Keratinocyte (primary cell): ENCODE measurements at regions not wholly inside any gene's neighbourhood (a gene's known extent, or its start where the extent isn't known, plus 50 kb on each side); places are given as distances from the start of the nearest gene placed in this dataset.

ENCODE experiments used
- DNase-seq: peaks from one replicate; pipeline ENCODE4 v3.0.0-alpha.2; 2011; ENCODE audit warnings: low read depth, missing footprints, low spot score
- FAIRE-seq: peaks from 2 replicates; lab custom pipeline; 2011; peaks lifted over from hg19 to GRCh38; lab: Jason Lieb, UNC
- H2AFZ ChIP-seq: 2 replicates; pipeline ENCODE4 v1.6.0; 2012; ENCODE audit warnings: low read length, control low read depth, inconsistent platforms; ENCODE audit not compliant: control insufficient read depth
- H3K27ac ChIP-seq: 2 replicates; pipeline ENCODE4 v1.5.1; 2011; ENCODE audit warnings: low read length; ENCODE audit not compliant: control insufficient read depth, insufficient read depth
- H3K27me3 ChIP-seq: 3 replicates; pipeline ENCODE4 v1.6.0; 2011; ENCODE audit warnings: low read length; ENCODE audit not compliant: control insufficient read depth, insufficient read depth; ENCODE audit errors: extremely low read depth
- H3K36me3 ChIP-seq, 2 experiments: 2 replicates in 1 of 2; 3 replicates in 1 of 2; pipeline ENCODE4 v1.5.1; 2011; ENCODE audit warnings: low read length in 2 of 2, mild to moderate bottlenecking in 1 of 2; ENCODE audit not compliant: control insufficient read depth in 2 of 2, insufficient read depth in 2 of 2; ENCODE audit errors: extremely low read depth in 1 of 2
- H3K4me1 ChIP-seq: 3 replicates; pipeline ENCODE4 v1.5.1; 2011; ENCODE audit warnings: low read length; ENCODE audit not compliant: control insufficient read depth, insufficient read depth; ENCODE audit errors: extremely low read depth
- H3K4me2 ChIP-seq: 3 replicates; pipeline ENCODE4 v1.6.0; 2011; ENCODE audit warnings: low read depth, low read length; ENCODE audit not compliant: control insufficient read depth, insufficient read depth; ENCODE audit errors: extremely low read depth
- H3K4me3 ChIP-seq, 3 experiments: fragments of 200-600 bp in 1 of 3; sonication (generic) in 1 of 3; 2 replicates in 2 of 3; 3 replicates in 1 of 3; pipeline ENCODE4 v1.5.1; 2011 to 2016; ENCODE audit warnings: low read length in 3 of 3, mild to moderate bottlenecking in 3 of 3, control low read depth in 2 of 3, inconsistent platforms in 1 of 3, low read depth in 1 of 3, mixed read lengths in 1 of 3, mixed run types in 1 of 3, moderate library complexity in 1 of 3; ENCODE audit not compliant: control insufficient read depth in 2 of 3, insufficient read depth in 2 of 3; ENCODE audit errors: extremely low read depth in 1 of 3
- H3K79me2 ChIP-seq: 2 replicates; pipeline ENCODE4 v1.6.0; 2012; ENCODE audit warnings: low read length; ENCODE audit not compliant: control insufficient read depth, insufficient read depth
- H3K9ac ChIP-seq: 3 replicates; pipeline ENCODE4 v1.6.0; 2011; ENCODE audit warnings: low read length; ENCODE audit not compliant: control insufficient read depth, insufficient read depth; ENCODE audit errors: extremely low read depth
- H3K9me1 ChIP-seq: 3 replicates; pipeline ENCODE4 v1.6.0; 2011; ENCODE audit warnings: low read length; ENCODE audit not compliant: control insufficient read depth, insufficient read depth; ENCODE audit errors: extremely low read depth
- H3K9me3 ChIP-seq: 2 replicates; pipeline ENCODE4 v1.5.1; 2012; ENCODE audit warnings: low read depth, low read length; ENCODE audit not compliant: control insufficient read depth
- H4K20me1 ChIP-seq: 3 replicates; pipeline ENCODE4 v1.6.0; 2011; ENCODE audit warnings: low read length; ENCODE audit not compliant: control insufficient read depth, insufficient read depth; ENCODE audit errors: extremely low read depth
- CTCF ChIP-seq, 3 experiments: IDR thresholded peaks in 1 of 3; conservative IDR thresholded peaks in 1 of 3; optimal IDR thresholded peaks in 1 of 3; 2 replicates in 2 of 3; 3 replicates in 1 of 3; pipeline versions ENCODE3 to v1.5.1; 2011; ENCODE audit warnings: low read length in 3 of 3, mild to moderate bottlenecking in 3 of 3, moderate library complexity in 2 of 3, control low read depth in 1 of 3, inconsistent platforms in 1 of 3; ENCODE audit not compliant: insufficient read depth in 2 of 3; ENCODE audit errors: extremely low read depth in 1 of 3
- EZH2 ChIP-seq: IDR thresholded peaks from one replicate; pipeline ENCODE4 v1.6.1; 2012; ENCODE audit warnings: inconsistent platforms, mild to moderate bottlenecking, low read length, moderate library complexity
- dilution Hi-C: fragments of 300-500 bp; cut with MboI; formaldehyde crosslinking; loops from one replicate; pipeline ENCODE4 v1.7.0; 2020; ENCODE audit warnings: low sequenced_read_pairs; ENCODE audit not compliant: extremely low pct_ligation_motif_present

DNA sequence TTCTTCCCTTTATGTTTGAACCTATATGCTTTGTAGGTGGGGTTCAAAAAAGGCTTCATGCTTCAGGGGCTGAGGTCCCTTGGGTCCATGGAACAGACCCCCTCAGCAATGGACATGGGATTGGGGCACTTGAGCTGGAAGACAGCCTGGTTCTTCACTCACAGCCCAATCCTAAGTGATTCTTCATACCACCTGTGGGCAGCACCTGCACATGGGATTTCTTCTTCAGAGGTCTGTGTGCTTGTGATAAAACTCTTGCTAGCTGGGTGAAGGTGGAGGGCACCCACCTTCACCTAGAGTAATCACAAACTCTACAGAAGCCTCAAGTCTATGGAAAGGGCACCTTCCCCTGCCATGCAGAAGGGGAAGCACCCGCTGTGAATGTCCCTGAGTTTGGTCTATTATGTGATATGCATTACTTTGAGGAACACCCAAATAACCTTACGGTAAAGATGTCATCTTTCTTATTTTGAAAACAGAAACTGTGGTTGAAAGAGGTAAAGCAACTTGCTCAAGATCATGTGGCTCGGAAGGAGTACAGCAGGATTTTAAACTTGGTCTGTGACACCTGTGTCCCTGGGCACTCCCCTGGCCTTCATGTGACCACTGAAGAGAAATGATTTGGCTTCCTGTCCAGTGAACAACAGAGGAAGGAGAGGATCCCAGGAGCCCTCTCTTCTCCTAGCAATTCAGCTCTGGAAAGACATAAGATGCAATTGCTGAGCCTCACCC lies 469.5 kb upstream of the ZMIZ1 start:
- H3K27me3 ChIP-seq, result peaks cover 3% of the 10 kb centered on the region
- no peak overlapping the region for H2AFZ ChIP-seq
- FAIRE-seq (no peak), DNase-seq (no peak)
- no peaks in the 10 kb centered on the region for H3K4me1 ChIP-seq
- H3K27ac ChIP-seq, result no peak overlapping the region
- no peak overlapping the region for H3K4me3 ChIP-seq
- H4K20me1 ChIP-seq, result no peaks in the 10 kb centered on the region
- H3K9me3 ChIP-seq, result no peaks in the 10 kb centered on the region
- TF ChIP-seq EZH2 (no peak), CTCF (optimal IDR thresholded peaks at IDR 0.05 in 1 of 3, IDR thresholded peaks at IDR 0.05 in 1 of 3, conservative IDR thresholded peaks at IDR 0.05 in 1 of 3; ENCODE audit: extremely low read depth in 1 of 3, insufficient read depth in 2 of 3, low read length in 3 of 3) (peak in 1 of 3 experiments; percentile 3)
- no peaks in the 10 kb centered on the region for H3K9me1 ChIP-seq
- dilution Hi-C loops, result no loop called here
- H3K9ac ChIP-seq, result no peak overlapping the region
- no peaks in the 10 kb centered on the region for H3K36me3 ChIP-seq
- H3K4me2 ChIP-seq, result no peak overlapping the region
- no peaks in the 10 kb centered on the region for H3K79me2 ChIP-seq

DNA sequence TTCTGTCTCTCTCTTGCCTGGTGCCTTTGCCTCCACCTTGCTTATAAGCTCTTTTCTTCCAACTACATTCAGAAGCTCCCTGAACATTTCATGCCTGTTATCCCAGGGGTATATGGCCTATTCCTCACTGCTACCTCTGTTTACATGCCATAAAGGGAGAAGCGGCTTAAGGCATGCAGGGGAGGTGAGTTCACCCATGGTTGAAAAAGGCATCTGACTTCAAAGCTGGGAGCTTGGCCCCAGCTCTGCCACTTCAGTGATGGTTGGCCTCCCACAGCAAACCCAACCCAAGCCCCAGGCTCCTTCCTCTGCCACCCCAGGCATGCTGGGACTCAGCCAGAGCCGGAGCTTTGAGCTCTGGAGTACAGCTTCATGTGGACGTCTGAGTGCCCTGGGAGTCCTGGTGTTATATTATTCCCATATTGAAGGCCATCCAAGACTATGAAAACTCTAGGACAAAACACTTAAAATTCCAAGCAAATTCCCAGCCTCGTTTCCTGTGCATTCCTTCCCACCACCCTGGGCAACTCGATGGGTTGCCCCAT lies 468.6 kb upstream of the ZMIZ1 start:
- H3K4me1 ChIP-seq, result no peaks in the 10 kb centered on the region
- no peaks in the 10 kb centered on the region for H4K20me1 ChIP-seq
- peaks cover 3% of the 10 kb centered on the region for H3K27me3 ChIP-seq
- H3K4me2 ChIP-seq, result no peak overlapping the region
- no peak overlapping the region for H2AFZ ChIP-seq
- dilution Hi-C loops, result no loop called here
- no peaks in the 10 kb centered on the region for H3K9me3 ChIP-seq
- no peak overlapping the region for H3K27ac ChIP-seq
- TF ChIP-seq CTCF (optimal IDR thresholded peaks at IDR 0.05 in 1 of 3, IDR thresholded peaks at IDR 0.05 in 1 of 3, conservative IDR thresholded peaks at IDR 0.05 in 1 of 3; ENCODE audit: extremely low read depth in 1 of 3, insufficient read depth in 2 of 3, low read length in 3 of 3), result no peak
- TF ChIP-seq EZH2, result no peak
- H3K9me1 ChIP-seq, result no peaks in the 10 kb centered on the region
- no peak overlapping the region for H3K9ac ChIP-seq
- H3K36me3 ChIP-seq, result no peaks in the 10 kb centered on the region
- FAIRE-seq (no peak), DNase-seq (no peak)
- H3K79me2 ChIP-seq, result no peaks in the 10 kb centered on the region
- H3K4me3 ChIP-seq, result no peak overlapping the region
